ENCODE measurements at regions not wholly inside any gene's neighbourhood (a gene's known extent, or its start where the extent isn't known, plus 50 kb on each side); places are given as distances from the start of the nearest gene placed in this dataset.

DNA sequence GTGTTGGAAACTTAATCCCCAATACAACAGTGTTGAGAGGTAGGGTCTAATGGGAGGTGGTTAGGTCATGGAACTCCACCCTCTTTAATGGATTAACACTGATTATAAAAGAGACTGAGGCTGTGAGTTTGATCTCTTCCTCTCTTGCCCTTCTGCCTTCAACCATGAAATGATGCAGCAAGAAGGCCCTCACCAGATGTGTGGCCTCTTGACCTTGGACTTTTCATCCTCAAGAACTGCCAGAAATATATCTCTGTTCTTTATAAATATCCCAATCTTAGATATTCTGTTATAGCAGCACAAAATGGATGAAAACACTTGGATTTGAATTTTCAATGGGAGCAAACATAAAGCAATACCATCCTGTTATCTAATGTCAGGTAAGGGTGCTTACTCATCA is 67.6 kb downstream of the NMUR2 start:
- H3K4me3 Mint-ChIP-seq = no peak overlapping the region
- no peak for ATAC-seq (replicated peaks in 1 of 2)
- no peak overlapping the region for H3K27ac Mint-ChIP-seq
- H3K4me1 Mint-ChIP-seq (ENCODE audit: low read depth) = no peaks in the 10 kb centered on the region
- no peak for DNase-seq
- H3K27me3 Mint-ChIP-seq (ENCODE audit: low read depth) = no peaks in the 10 kb centered on the region
- H3K9me3 Mint-ChIP-seq = no peaks in the 10 kb centered on the region
- H3K36me3 Mint-ChIP-seq (ENCODE audit: insufficient read depth in 2 of 2) = no peaks in the 10 kb centered on the region

DNA sequence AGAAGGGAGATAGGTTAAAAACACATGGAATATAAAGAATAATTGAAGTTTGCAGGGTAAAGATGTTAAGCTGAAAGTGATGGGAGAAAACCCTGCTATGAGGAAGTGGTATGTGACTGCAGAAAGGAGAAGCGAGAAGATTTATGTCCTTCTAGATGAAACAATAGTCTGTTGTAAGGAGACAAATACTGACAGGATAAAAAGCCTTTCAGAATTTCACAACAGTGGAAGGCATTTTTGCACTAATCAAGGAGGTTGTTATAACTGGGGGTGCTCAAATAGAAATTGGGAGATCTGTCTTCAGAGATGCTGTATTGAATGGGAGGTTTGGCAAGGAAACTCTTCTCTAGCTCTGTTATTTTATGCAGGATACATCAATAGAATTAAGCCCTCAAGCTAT is 69.6 kb downstream of the NMUR2 start:
- Mint-ChIP-seq H3K27me3 (ENCODE audit: low read depth) (no peaks in the 10 kb centered on the region), H3K27ac (no peak overlapping the region), H3K36me3 (ENCODE audit: insufficient read depth in 2 of 2) (no peaks in the 10 kb centered on the region), H3K4me3 (no peak overlapping the region), H3K4me1 (ENCODE audit: low read depth) (no peaks in the 10 kb centered on the region), H3K9me3 (peaks cover 0 to 2% of the 10 kb centered on the region in 2 donors)
- DNase-seq (no peak), ATAC-seq (replicated peaks in 1 of 2) (no peak)

DNA sequence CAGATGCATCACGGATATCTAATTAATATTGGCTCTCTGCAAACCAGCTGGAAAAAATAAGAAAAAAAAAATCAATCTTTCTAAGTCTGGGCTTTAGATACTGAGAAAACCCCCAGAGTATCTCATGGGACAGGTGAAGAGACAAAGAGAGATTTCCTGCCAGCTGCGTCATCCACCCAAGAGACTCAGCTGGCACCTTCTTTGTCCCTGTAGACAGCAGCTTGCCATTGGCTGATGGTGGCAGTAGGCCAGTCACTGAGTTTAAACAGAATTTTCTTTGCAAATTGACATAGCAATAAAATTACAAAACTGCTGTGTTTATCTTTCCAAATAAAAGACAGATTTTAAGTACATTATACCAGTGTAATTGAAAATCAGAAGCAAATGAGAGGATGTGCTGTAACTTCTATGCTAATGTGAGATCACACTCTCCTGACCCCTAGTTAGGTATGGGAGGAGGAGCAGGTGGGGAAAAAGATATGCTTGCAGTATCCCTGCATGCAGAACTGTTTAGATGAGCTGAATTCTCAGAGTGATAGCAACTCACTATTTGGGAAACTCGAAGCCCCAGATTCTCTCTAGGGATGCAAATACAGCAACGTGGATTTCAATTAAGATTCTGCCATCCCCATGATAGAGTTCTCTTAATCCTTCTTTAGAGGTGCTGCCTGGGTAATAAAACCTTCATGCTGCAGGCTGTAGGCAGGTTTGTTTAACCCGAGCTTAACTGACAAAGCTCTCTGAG is 72.2 kb downstream of the NMUR2 start:
- Mint-ChIP-seq H3K27me3 (ENCODE audit: low read depth) (no peaks in the 10 kb centered on the region), H3K9me3 (peaks cover 0 to 2% of the 10 kb centered on the region in 2 donors), H3K36me3 (ENCODE audit: insufficient read depth in 2 of 2) (no peaks in the 10 kb centered on the region), H3K27ac (no peak overlapping the region), H3K4me3 (no peak overlapping the region), H3K4me1 (ENCODE audit: low read depth) (no peaks in the 10 kb centered on the region)
- DNase-seq (no peak), ATAC-seq (replicated peaks in 1 of 2) (no peak)

DNA sequence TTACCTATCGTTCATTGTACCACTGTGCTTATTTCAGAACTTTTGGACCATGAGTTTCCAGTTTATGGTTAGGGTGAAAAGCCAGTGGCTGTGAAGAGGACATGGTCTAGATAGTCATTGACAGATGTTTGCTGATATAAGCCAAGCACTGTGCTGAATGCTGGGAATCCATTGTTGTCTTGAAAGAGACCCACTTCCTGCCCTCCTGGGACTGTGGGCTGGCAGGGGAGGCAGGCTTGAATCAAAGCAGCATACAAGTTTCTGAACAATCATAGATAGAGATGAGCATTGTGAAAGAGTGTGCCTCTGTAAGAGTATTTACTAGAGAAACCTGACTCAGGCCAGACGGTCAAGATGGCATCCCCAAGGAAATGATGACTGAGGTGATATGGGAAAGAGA is 73.4 kb downstream of the NMUR2 start:
- ATAC-seq (replicated peaks in 1 of 2) (no peak), DNase-seq (no peak)
- H3K4me1 Mint-ChIP-seq (ENCODE audit: low read depth) = no peaks in the 10 kb centered on the region
- H3K36me3 Mint-ChIP-seq (ENCODE audit: insufficient read depth in 2 of 2) = no peaks in the 10 kb centered on the region
- H3K27ac Mint-ChIP-seq = no peak overlapping the region
- no peaks in the 10 kb centered on the region for H3K27me3 Mint-ChIP-seq (ENCODE audit: low read depth)
- H3K9me3 Mint-ChIP-seq = peaks cover 0 to 2% of the 10 kb centered on the region in 2 donors
- no peak overlapping the region for H3K4me3 Mint-ChIP-seq

DNA sequence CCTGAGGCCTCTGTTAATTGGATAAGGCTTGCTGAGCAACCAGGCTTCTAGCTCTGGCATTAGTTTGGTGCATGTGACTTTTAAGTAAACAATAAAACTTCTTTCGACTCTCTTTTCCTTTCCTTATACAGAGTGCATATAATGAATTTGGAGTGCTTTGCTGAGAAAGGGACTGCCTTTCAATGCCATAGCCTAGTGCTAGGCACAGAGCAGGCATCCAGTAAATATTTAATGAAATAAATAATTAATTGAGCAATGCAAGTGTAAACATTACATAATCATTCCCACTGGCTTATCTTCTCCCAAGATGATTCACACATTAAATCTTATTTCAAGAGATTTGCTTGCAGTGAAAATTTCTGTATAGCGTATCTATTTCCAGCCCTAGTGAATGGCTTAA is 74.1 kb downstream of the NMUR2 start:
- no peaks in the 10 kb centered on the region for H3K27me3 Mint-ChIP-seq (ENCODE audit: low read depth)
- no peak overlapping the region for H3K27ac Mint-ChIP-seq
- no peak for ATAC-seq (replicated peaks in 1 of 2)
- peaks cover 0 to 2% of the 10 kb centered on the region in 2 donors for H3K9me3 Mint-ChIP-seq
- no peak for DNase-seq
- H3K4me1 Mint-ChIP-seq (ENCODE audit: low read depth) = no peaks in the 10 kb centered on the region
- no peak overlapping the region for H3K4me3 Mint-ChIP-seq
- no peaks in the 10 kb centered on the region for H3K36me3 Mint-ChIP-seq (ENCODE audit: insufficient read depth in 2 of 2)

DNA sequence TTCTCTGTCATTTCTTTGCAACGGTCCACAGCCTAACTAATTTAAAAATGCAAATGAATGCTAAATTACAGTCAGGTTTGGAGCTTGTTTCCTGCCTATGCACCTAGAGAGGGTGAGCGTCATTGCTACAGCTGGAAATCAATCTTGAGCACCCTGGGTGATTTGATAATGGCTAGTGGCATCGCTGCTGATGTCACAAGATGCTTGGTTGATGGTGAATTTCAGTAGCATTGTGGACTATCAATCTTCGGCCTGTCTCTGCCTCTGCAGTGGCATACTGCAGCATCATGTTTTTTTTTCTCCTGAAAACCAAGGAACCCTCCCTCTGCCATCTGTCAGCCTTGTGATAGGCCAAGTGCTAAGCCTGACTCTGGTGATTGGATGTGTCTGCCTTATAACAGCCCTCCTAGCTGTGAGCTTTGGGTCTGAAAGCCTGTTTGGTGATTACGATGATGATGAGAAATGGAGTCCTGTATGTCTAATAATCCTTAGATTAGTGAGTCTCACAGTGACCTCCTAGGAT is 75.3 kb downstream of the NMUR2 start:
- DNase-seq (no peak), ATAC-seq (replicated peaks in 1 of 2) (no peak)
- no peak overlapping the region for H3K27ac Mint-ChIP-seq

DNA sequence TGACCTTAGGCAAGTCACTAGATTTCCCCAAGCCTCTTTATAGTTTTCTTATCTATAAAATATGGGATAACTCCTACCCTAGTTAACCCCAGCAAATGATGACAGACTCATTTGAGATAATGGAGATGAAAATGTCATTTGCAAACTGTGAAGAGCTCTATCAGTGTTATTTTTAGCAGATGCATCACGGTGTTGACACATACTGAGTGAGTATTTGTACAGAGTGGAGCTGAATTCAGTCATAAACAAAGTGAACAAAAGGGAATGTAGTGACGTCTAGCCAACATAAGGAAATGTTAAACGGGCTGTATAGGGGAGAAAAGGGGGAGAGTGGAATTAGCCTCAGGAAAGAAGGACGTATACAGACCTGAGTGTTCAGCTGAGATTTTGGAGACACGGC is 75.9 kb downstream of the NMUR2 start:
- no peaks in the 10 kb centered on the region for H3K27me3 Mint-ChIP-seq (ENCODE audit: low read depth)
- ATAC-seq (replicated peaks in 1 of 2) (no peak), DNase-seq (no peak)
- H3K36me3 Mint-ChIP-seq (ENCODE audit: insufficient read depth in 2 of 2) = no peaks in the 10 kb centered on the region
- no peak overlapping the region for H3K27ac Mint-ChIP-seq
- no peak overlapping the region for H3K4me3 Mint-ChIP-seq
- H3K4me1 Mint-ChIP-seq (ENCODE audit: low read depth) = no peaks in the 10 kb centered on the region
- H3K9me3 Mint-ChIP-seq = peaks cover 0 to 4% of the 10 kb centered on the region in 2 donors

More for the DNA sequence above, 75.3 kb downstream of the NMUR2 start:
- Mint-ChIP-seq H3K4me3 (no peak overlapping the region), H3K9me3 (peaks cover 0 to 4% of the 10 kb centered on the region in 2 donors), H3K4me1 (ENCODE audit: low read depth) (no peaks in the 10 kb centered on the region), H3K36me3 (ENCODE audit: insufficient read depth in 2 of 2) (no peaks in the 10 kb centered on the region), H3K27me3 (ENCODE audit: low read depth) (no peaks in the 10 kb centered on the region)

DNA sequence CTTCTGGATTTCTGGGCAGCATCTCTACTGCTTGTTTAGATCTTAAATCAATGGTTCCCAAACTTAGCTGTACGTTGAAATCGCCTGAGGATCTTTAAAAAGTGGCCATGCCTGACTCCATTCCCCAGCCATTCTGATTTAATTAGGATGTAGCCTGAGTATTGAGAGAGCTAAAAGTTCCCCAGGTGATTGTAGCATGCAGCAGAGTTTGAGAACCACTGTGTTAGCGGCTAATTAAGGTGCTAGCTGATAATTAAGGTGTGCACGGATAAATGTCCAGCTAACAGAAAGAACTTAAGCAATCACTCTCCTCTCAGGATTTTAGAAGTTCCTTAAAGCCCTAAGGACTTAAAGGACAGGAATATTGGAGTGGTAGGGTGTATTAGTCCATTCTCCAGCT is 89.1 kb downstream of the NMUR2 start:
- DNase-seq (no peak), ATAC-seq (replicated peaks in 1 of 2) (no peak)
- Mint-ChIP-seq H3K9me3 (peaks cover 0 to 3% of the 10 kb centered on the region in 2 donors), H3K36me3 (ENCODE audit: insufficient read depth in 2 of 2) (no peaks in the 10 kb centered on the region), H3K4me1 (ENCODE audit: low read depth) (no peaks in the 10 kb centered on the region), H3K27me3 (ENCODE audit: low read depth) (peaks cover 9% of the 10 kb centered on the region), H3K4me3 (no peak overlapping the region), H3K27ac (no peak overlapping the region)

DNA sequence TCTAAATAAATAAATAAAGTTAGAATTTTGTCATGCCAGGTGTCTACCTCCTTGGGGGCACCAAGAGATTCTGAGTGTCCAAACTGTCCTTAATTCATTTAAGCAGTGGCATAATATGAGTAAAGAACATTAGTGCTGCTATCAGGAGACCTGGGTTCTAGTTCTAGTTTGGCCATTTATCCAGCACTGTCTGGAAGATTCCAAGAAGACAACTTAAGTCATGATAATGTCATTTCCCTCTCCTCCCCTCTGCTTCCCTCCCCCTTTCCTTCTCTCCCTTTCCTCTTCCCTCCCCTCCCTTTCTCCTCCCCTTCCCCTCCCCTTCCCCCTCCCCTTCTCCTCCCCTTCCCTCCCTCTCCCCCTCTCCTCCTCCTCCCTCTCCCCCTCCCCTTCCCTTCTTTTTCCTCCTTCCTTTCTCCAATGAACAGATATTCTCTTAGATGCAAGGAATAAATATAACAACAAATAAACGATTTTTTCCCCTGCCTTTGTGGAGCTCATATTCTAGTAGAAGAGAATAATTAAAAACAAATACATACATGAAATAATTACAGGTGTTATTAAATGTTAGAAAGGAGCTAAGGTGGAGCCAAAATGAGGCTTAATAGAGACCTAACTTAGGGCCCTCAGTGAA is 90.8 kb downstream of the NMUR2 start:
- H3K27ac Mint-ChIP-seq = no peak overlapping the region
- no peak overlapping the region for H3K4me3 Mint-ChIP-seq
- DNase-seq = no peak
- peaks cover 0 to 3% of the 10 kb centered on the region in 2 donors for H3K9me3 Mint-ChIP-seq
- ATAC-seq (replicated peaks in 1 of 2) = no peak
- H3K27me3 Mint-ChIP-seq (ENCODE audit: low read depth) = peaks cover 9% of the 10 kb centered on the region
- no peaks in the 10 kb centered on the region for H3K4me1 Mint-ChIP-seq (ENCODE audit: low read depth)
- H3K36me3 Mint-ChIP-seq (ENCODE audit: insufficient read depth in 2 of 2) = no peaks in the 10 kb centered on the region

DNA sequence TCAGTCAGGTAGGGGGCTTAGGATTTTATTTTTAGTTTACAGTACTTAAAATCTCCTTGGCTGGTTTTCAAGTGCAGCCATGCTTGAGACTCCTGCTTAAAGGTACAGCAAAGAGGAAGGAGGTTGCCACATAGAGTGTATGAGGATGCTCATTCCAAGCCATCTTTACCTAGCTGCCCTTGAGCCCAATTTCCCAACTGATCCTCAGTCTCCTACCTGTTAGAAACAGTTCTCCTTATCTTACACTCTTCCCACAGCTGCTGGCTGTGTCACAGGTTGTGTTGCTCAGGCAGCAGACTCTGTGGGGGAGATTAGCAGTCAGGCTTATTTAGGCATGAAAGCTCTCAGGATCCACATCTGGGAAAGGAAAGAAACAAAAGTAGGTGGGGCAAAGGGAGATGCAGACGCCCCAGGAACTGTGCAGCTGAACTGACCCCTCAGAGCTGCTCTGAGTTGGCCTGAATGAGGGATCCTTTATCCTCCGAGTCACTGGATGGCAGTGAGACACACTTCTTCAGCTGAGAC is 95.1 kb downstream of the NMUR2 start:
- H3K9me3 Mint-ChIP-seq = peaks cover 0 to 3% of the 10 kb centered on the region in 2 donors
- no peak for DNase-seq
- H3K36me3 Mint-ChIP-seq (ENCODE audit: insufficient read depth in 2 of 2) = no peaks in the 10 kb centered on the region
- no peaks in the 10 kb centered on the region for H3K4me1 Mint-ChIP-seq (ENCODE audit: low read depth)
- no peak overlapping the region for H3K27ac Mint-ChIP-seq
- ATAC-seq (replicated peaks in 1 of 2) = no peak
- no peak overlapping the region for H3K4me3 Mint-ChIP-seq
- H3K27me3 Mint-ChIP-seq (ENCODE audit: low read depth) = peaks cover 9% of the 10 kb centered on the region

DNA sequence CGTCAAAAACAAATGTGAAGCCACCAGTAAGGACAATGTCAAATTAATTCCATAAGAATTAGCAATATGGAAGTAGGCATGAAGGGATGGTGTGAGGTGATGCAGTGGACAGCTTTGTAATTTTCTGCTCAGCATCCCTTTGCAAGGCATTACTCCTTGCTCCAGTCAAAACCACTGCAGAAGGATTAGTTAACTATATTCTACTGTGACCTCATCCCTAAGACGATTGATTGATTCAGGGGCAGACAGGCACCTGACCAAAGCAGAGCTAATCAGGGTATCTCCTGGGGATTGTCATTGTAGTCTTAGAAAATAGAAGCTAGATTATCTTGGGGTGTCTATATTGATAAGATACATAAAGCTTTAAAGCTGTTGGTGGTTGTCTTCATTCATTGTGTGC is 98.7 kb downstream of the NMUR2 start:
- Mint-ChIP-seq H3K4me1 (ENCODE audit: low read depth) (no peaks in the 10 kb centered on the region), H3K27ac (no peak overlapping the region), H3K36me3 (ENCODE audit: insufficient read depth in 2 of 2) (no peaks in the 10 kb centered on the region), H3K9me3 (no peaks in the 10 kb centered on the region), H3K27me3 (ENCODE audit: low read depth) (no peaks in the 10 kb centered on the region), H3K4me3 (no peak overlapping the region)
- ATAC-seq (replicated peaks in 1 of 2) (no peak), DNase-seq (no peak)

DNA sequence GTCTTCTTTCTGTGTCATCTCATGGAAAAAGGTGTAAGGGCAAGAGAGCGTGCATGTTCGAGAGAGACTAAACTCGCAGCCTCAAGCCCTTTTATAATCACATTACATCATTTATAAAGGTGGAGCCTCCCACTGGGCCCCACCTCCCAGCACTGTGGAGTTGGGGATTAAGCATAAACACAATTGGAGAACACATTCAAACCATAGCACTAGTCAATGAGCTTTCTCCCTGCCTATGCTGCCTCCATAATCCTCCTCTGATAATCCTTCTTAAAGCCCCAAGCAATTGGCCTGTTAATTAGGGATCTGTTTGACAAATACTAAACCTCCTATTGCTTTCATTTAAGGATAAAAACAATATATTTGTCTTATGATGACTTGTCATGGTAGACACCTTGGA is 99.6 kb downstream of the NMUR2 start:
- H3K4me1 Mint-ChIP-seq (ENCODE audit: low read depth) = no peaks in the 10 kb centered on the region
- no peaks in the 10 kb centered on the region for H3K9me3 Mint-ChIP-seq
- H3K4me3 Mint-ChIP-seq = no peak overlapping the region
- DNase-seq (no peak), ATAC-seq (replicated peaks in 1 of 2) (no peak)
- H3K36me3 Mint-ChIP-seq (ENCODE audit: insufficient read depth in 2 of 2) = no peaks in the 10 kb centered on the region
- H3K27me3 Mint-ChIP-seq (ENCODE audit: low read depth) = no peaks in the 10 kb centered on the region
- no peak overlapping the region for H3K27ac Mint-ChIP-seq

DNA sequence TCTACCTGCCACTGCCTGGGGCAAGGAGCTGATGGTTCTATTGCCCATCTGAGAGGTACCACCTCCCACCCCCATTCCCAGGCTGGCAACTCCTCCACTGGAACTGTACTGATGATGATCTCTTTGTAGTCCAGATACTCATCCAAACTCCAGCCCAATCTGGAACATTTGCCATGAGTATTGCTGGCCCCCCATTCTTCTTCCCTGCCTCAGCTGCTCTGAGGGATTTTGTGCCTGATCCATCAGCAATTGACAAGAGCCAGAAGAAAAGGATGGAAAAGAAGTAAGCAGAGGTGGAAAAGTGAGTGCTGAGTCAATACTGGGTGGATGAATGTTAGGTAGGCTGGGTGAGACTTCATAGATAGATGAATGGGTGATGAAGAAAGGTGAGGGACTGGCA is 101.2 kb downstream of the NMUR2 start:
- H3K27ac Mint-ChIP-seq = no peak overlapping the region
- H3K4me1 Mint-ChIP-seq (ENCODE audit: low read depth) = no peaks in the 10 kb centered on the region
- ATAC-seq (replicated peaks in 1 of 2) = no peak
- no peak overlapping the region for H3K4me3 Mint-ChIP-seq
- no peaks in the 10 kb centered on the region for H3K9me3 Mint-ChIP-seq
- H3K27me3 Mint-ChIP-seq (ENCODE audit: low read depth) = no peaks in the 10 kb centered on the region
- no peak for DNase-seq
- no peaks in the 10 kb centered on the region for H3K36me3 Mint-ChIP-seq (ENCODE audit: insufficient read depth in 2 of 2)
